Activated CD4-positive, alpha-beta T cell treated with anti-CD3 and anti-CD28 coated beads for 36 hours (primary cell): ENCODE measurements at regions not wholly inside any gene's neighbourhood (a gene's known extent, or its start where the extent isn't known, plus 50 kb on each side); places are given as distances from the start of the nearest gene placed in this dataset.

Source experiments
- ATAC-seq: fragments of 200-7000 bp; cut with Tn5 transposase; one replicate; pipeline ENCODE4 v1.10.0; 2021; ENCODE audit warnings: mild to moderate bottlenecking, moderate library complexity
- CTCF ChIA-PET: fragments of 350-600 bp; sonication (Branson Sonifier 250); formaldehyde crosslinking; loops from one replicate; lab custom pipeline; 2021; ENCODE audit warnings: antibody characterized with exemption; lab: Charles Lee
- POLR2A ChIA-PET: fragments of 350-600 bp; sonication (Branson Sonifier 250); formaldehyde crosslinking; loops from one replicate; lab custom pipeline; 2021; ENCODE audit warnings: antibody characterized with exemption, inconsistent platforms; lab: Charles Lee
- DNase-seq: peaks from one replicate; pipeline ENCODE4 v3.0.0-alpha.2; 2020
- H3K27ac Mint-ChIP-seq: one replicate; pipeline ENCODE4 v1.8.0; 2021; ENCODE audit warnings: mixed read lengths
- H3K27me3 Mint-ChIP-seq: one replicate; pipeline ENCODE4 v1.8.0; 2021; ENCODE audit warnings: mixed read lengths
- H3K36me3 Mint-ChIP-seq: one replicate; pipeline ENCODE4 v1.8.0; 2021; ENCODE audit warnings: low read depth, mixed read lengths
- H3K4me1 Mint-ChIP-seq: one replicate; pipeline ENCODE4 v1.8.0; 2021; ENCODE audit warnings: mixed read lengths
- H3K4me3 Mint-ChIP-seq: one replicate; pipeline ENCODE4 v1.8.0; 2021; ENCODE audit warnings: mild to moderate bottlenecking, moderate library complexity, mixed read lengths
- H3K9me3 Mint-ChIP-seq: one replicate; pipeline ENCODE4 v1.8.0; 2021; ENCODE audit warnings: low read depth, mixed read lengths
- intact Hi-C, 2 experiments: fragments of 100-400 bp; cut with DNase I in 1 of 2; cut with micrococcal nuclease in 1 of 2; formaldehyde crosslinking; loops; one replicate each; pipeline versions ENCODE4 v1.14.2 to v1.15.1; 2022 to 2024; cut with DNase I, micrococcal nuclease

GRCh38 chr1:63152572-63152971, 169.8 kb upstream of the FOXD3 start:
- no peak overlapping the region for H3K4me3 Mint-ChIP-seq
- CTCF ChIA-PET: no interaction called here
- peaks cover 11% of the 10 kb centered on the region for H3K27me3 Mint-ChIP-seq
- ATAC-seq: no peak
- H3K4me1 Mint-ChIP-seq: no peaks in the 10 kb centered on the region
- no peaks in the 10 kb centered on the region for H3K9me3 Mint-ChIP-seq
- intact Hi-C loops: no loop called here
- no peaks in the 10 kb centered on the region for H3K36me3 Mint-ChIP-seq
- no peak for DNase-seq
- POLR2A ChIA-PET: no interaction called here
- no peak overlapping the region for H3K27ac Mint-ChIP-seq

- H3K36me3 Mint-ChIP-seq: no peaks in the 10 kb centered on the region
- ChIA-PET CTCF (no interaction called here), POLR2A (no interaction called here)
- no peak for ATAC-seq
- no peaks in the 10 kb centered on the region for H3K4me1 Mint-ChIP-seq
- H3K4me3 Mint-ChIP-seq: no peak overlapping the region
- no peaks in the 10 kb centered on the region for H3K9me3 Mint-ChIP-seq
- peaks cover 14% of the 10 kb centered on the region for H3K27me3 Mint-ChIP-seq
- H3K27ac Mint-ChIP-seq: no peak overlapping the region
- no peak for DNase-seq
- intact Hi-C loops: no loop called here
These were observed 166.9 kb upstream of the FOXD3 start for GRCh38 chr1:63155437-63155836.

GRCh38 chr1:63157085-63157484, 165.3 kb upstream of the FOXD3 start:
- no peaks in the 10 kb centered on the region for H3K4me1 Mint-ChIP-seq
- CTCF ChIA-PET: no interaction called here
- peaks cover 6% of the 10 kb centered on the region for H3K27me3 Mint-ChIP-seq
- H3K4me3 Mint-ChIP-seq: no peak overlapping the region
- no peaks in the 10 kb centered on the region for H3K9me3 Mint-ChIP-seq
- ATAC-seq (no peak), DNase-seq (no peak)
- no peak overlapping the region for H3K27ac Mint-ChIP-seq
- POLR2A ChIA-PET: no interaction called here
- no peaks in the 10 kb centered on the region for H3K36me3 Mint-ChIP-seq
- intact Hi-C loops: no loop called here

GRCh38 chr1:63169057-63169456, 153.3 kb upstream of the FOXD3 start:
- no peak for DNase-seq
- Mint-ChIP-seq H3K27me3 (peaks cover 16% of the 10 kb centered on the region), H3K4me3 (no peak overlapping the region), H3K27ac (no peak overlapping the region), H3K36me3 (no peaks in the 10 kb centered on the region), H3K4me1 (no peaks in the 10 kb centered on the region), H3K9me3 (no peaks in the 10 kb centered on the region)
- ChIA-PET POLR2A (no interaction called here), CTCF (no interaction called here)
- ATAC-seq: no peak
- intact Hi-C loops: no loop called here

GRCh38 chr1:63173161-63173560, 149.2 kb upstream of the FOXD3 start:
- Mint-ChIP-seq H3K9me3 (no peaks in the 10 kb centered on the region), H3K27ac (no peak overlapping the region), H3K27me3 (peaks cover 11% of the 10 kb centered on the region), H3K4me3 (no peak overlapping the region), H3K4me1 (no peaks in the 10 kb centered on the region), H3K36me3 (no peaks in the 10 kb centered on the region)
- ATAC-seq (no peak), DNase-seq (no peak)
- ChIA-PET POLR2A (no interaction called here), CTCF (no interaction called here)
- intact Hi-C loops: no loop called here

- no peak overlapping the region for H3K27ac Mint-ChIP-seq
- no peaks in the 10 kb centered on the region for H3K9me3 Mint-ChIP-seq
- no peaks in the 10 kb centered on the region for H3K36me3 Mint-ChIP-seq
- POLR2A ChIA-PET: no interaction called here
- ATAC-seq (no peak), DNase-seq (no peak)
- no peak overlapping the region for H3K4me3 Mint-ChIP-seq
- intact Hi-C loops: no loop called here
- H3K27me3 Mint-ChIP-seq: peaks cover 7% of the 10 kb centered on the region
- CTCF ChIA-PET: interaction anchor here (0.5 to 1.0 kb wide), 3 partner anchors 11 to 349 kb away, joined by 3 to 5 read pairs (median 3); no protein-coding TSS in a partner anchor
- H3K4me1 Mint-ChIP-seq: no peaks in the 10 kb centered on the region
These were observed 132.7 kb upstream of the FOXD3 start for GRCh38 chr1:63189677-63190076.

GRCh38 chr1:63190171-63190570, 132.2 kb upstream of the FOXD3 start:
- CTCF ChIA-PET: interaction anchor here (0.5 to 1.0 kb wide), 3 partner anchors 193 to 349 kb away, joined by 3 read pairs; no protein-coding TSS in a partner anchor
- intact Hi-C loops: no loop called here
- no peaks in the 10 kb centered on the region for H3K36me3 Mint-ChIP-seq

GRCh38 chr1:63198871-63199394, 123.4 kb upstream of the FOXD3 start:
- ChIA-PET POLR2A (no interaction called here), CTCF (no interaction called here)
- intact Hi-C loops: no loop called here
- Mint-ChIP-seq H3K27me3 (peaks cover 9% of the 10 kb centered on the region), H3K4me3 (no peak overlapping the region), H3K9me3 (no peaks in the 10 kb centered on the region), H3K36me3 (no peaks in the 10 kb centered on the region), H3K27ac (no peak overlapping the region), H3K4me1 (no peaks in the 10 kb centered on the region)
- DNase-seq (no peak), ATAC-seq (no peak)

More at GRCh38 chr1:63190171-63190570, 132.2 kb upstream of the FOXD3 start:
- Mint-ChIP-seq H3K27me3 (peaks cover 7% of the 10 kb centered on the region), H3K9me3 (no peaks in the 10 kb centered on the region), H3K4me3 (no peak overlapping the region), H3K27ac (no peak overlapping the region), H3K4me1 (no peaks in the 10 kb centered on the region)
- DNase-seq (no peak), ATAC-seq (no peak)
- POLR2A ChIA-PET: no interaction called here

GRCh38 chr1:63199706-63200335, 122.5 kb upstream of the FOXD3 start:
- H3K27me3 Mint-ChIP-seq: peaks cover 7% of the 10 kb centered on the region

GRCh38 chr1:63200676-63201075, 121.7 kb upstream of the FOXD3 start:
- no peak overlapping the region for H3K27ac Mint-ChIP-seq
- no peaks in the 10 kb centered on the region for H3K9me3 Mint-ChIP-seq
- ATAC-seq (no peak), DNase-seq (no peak)
- ChIA-PET CTCF (no interaction called here), POLR2A (no interaction called here)
- no peak overlapping the region for H3K4me3 Mint-ChIP-seq
- intact Hi-C loops: no loop called here
- peaks cover 8% of the 10 kb centered on the region for H3K27me3 Mint-ChIP-seq
- H3K36me3 Mint-ChIP-seq: no peaks in the 10 kb centered on the region
- H3K4me1 Mint-ChIP-seq: no peaks in the 10 kb centered on the region

More at GRCh38 chr1:63199706-63200335, 122.5 kb upstream of the FOXD3 start:
- Mint-ChIP-seq H3K9me3 (no peaks in the 10 kb centered on the region), H3K36me3 (no peaks in the 10 kb centered on the region), H3K4me3 (no peak overlapping the region), H3K27ac (no peak overlapping the region), H3K4me1 (no peaks in the 10 kb centered on the region)
- ATAC-seq (no peak), DNase-seq (no peak)
- ChIA-PET POLR2A (no interaction called here), CTCF (interaction anchor here (0.6 kb wide), 1 partner anchor 358 kb away, joined by 4 read pairs; no protein-coding TSS in a partner anchor)
- intact Hi-C loops: no loop called here

GRCh38 chr1:63203641-63204040, 118.7 kb upstream of the FOXD3 start:
- peaks cover 9% of the 10 kb centered on the region for H3K27me3 Mint-ChIP-seq

GRCh38 chr1:63205776-63206175, 116.6 kb upstream of the FOXD3 start:
- H3K36me3 Mint-ChIP-seq: no peaks in the 10 kb centered on the region
- no peak overlapping the region for H3K27ac Mint-ChIP-seq
- no peaks in the 10 kb centered on the region for H3K9me3 Mint-ChIP-seq
- ChIA-PET POLR2A (no interaction called here), CTCF (interaction anchor here (0.6 kb wide), 1 partner anchor 485 kb away, joined by 4 read pairs; no protein-coding TSS in a partner anchor)
- intact Hi-C loops: no loop called here
- no peak for DNase-seq
- ATAC-seq: no peak
- H3K4me3 Mint-ChIP-seq: no peak overlapping the region
- no peaks in the 10 kb centered on the region for H3K4me1 Mint-ChIP-seq
- H3K27me3 Mint-ChIP-seq: peaks cover 9% of the 10 kb centered on the region

More at GRCh38 chr1:63203641-63204040, 118.7 kb upstream of the FOXD3 start:
- DNase-seq (no peak), ATAC-seq (no peak)
- Mint-ChIP-seq H3K4me1 (no peaks in the 10 kb centered on the region), H3K27ac (no peak overlapping the region), H3K36me3 (no peaks in the 10 kb centered on the region), H3K4me3 (no peak overlapping the region), H3K9me3 (no peaks in the 10 kb centered on the region)
- ChIA-PET POLR2A (no interaction called here), CTCF (no interaction called here)
- intact Hi-C loops: no loop called here
